ENCODE measurements at regions not wholly inside any gene's neighbourhood (a gene's known extent, or its start where the extent isn't known, plus 50 kb on each side); places are given as distances from the start of the nearest gene placed in this dataset.

DNA sequence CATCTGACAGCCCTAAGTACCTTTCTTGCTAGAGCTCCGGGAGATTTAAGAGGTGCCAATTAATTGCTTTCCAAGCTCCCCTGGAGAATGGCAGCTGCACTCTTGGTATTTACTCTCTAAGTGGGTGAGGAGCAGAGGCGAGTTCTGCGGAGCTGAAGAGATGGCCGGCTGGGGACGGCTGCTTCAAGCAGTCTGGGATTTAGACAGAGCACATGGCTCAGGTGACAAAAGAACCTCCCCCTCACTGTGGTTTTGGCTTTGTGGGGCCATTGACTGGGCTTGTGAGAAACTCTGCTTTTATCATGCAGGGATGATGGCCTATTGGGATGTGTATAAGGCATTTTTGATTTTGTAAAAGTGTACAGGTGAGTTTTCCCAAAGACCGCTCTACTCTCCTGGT lies 239.3 kb upstream of the EEF2KMT start:
- TF ChIP-seq CTCF (IDR thresholded peaks at IDR 0.05; ENCODE audit: insufficient read depth, low read length, poor library complexity, severe bottlenecking) = no peak
- no peak for TF ChIP-seq EZH2phosphoT487 (conservative IDR thresholded peaks at IDR 0.05; ENCODE audit: low read length)

Data from SU-DHL-6 (cell line).